Activated effector memory CD4-positive, alpha-beta T cell treated with anti-CD3 and anti-CD28 coated beads, Interleukin-2, amount 50 U/mL, for 16 hours (primary cell): ENCODE measurements at regions not wholly inside any gene's neighbourhood (a gene's known extent, or its start where the extent isn't known, plus 50 kb on each side); places are given as distances from the start of the nearest gene placed in this dataset.

Experiments used
- DNase-seq: peaks from one replicate; pipeline ENCODE4 v3.0.0-alpha.2; 2020

- no peak for DNase-seq
Measured at GRCh38 chr5:174159327-174160114, 114.0 kb downstream of the NSG2 start.

DNA sequence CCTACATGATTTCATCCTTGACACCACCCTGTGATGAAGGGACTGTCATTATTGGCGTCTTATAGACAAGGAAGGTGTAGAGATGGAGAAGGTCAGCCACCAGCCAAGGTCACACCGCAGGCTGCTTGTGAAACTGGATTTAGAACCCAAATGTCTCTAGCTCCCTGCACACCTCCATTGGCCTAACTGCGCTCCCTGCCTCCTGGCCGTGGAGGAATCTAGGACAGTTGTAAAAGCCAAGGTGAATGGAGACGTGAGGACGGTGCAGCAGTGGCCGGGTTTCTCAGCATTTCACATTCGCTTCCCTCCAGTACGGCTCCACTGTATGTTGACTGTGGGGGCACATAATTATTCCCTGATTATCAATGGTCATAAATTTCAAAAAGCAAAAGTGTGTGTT is 119.9 kb downstream of the NSG2 start:
- no peak for DNase-seq

GRCh38 chr5:174166231-174167079 is 120.9 kb downstream of the NSG2 start:
- DNase-seq = no peak

GRCh38 chr5:174167080-174167910 is 121.8 kb downstream of the NSG2 start:
- no peak for DNase-seq

DNA sequence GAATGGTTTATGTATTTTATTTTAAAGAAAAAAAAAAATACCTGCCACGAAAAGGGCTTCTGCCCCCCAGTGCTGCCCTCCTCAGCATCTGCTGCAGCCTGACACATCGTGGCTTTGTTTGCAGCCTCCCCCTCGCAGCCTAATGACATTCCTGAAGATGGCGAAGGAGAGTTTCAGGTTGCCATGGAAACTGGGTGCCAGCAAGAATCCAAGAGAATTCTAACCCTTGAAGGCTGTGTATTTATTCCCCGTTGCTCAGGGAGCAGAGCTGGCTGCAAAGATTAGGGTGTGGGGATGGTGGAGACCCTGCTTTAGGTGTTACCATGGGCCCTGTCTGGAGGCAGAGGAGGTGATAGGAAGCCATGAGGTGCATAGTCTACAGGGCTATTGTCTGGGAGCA is 126.6 kb downstream of the NSG2 start:
- no peak for DNase-seq

DNA sequence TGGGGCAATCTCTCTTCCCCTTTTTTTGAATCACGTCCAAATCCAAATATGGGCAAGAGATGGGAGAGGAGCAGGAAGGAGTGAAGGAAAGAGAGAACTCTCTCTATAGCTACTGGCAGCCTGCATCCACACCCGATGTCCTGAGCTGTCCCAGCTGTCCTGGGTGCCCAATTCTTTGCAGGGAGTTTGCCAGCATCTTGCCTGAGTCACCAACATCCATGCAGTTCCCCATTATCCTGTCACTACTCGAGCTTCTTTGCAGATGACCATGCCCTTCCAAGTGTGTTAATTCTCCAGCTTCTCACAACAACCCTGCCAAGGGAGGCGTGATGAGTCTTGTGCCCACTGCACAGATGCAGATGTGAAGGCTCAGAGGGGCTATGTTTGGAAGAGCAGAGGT is 127.1 kb downstream of the NSG2 start:
- DNase-seq = no peak

DNA sequence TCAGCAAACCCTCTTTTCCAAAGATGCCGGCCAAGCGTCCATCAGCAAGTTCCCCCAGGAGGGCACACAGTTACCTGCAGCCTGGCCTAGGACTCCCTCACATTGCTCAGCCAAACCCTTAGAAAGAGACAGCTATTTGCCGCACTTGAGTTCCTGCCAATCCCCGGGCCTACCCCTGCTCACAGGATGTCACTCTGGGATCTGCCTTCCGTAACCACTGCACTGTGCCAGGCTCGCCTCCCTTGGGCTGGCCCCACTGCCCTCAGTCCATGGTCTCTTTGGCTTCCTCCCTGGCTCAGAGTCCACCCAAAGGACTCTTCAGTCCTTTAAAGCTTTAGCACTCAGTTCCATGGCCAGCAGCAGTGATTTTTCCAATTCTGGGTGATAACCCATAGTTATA is 128.3 kb downstream of the NSG2 start:
- DNase-seq = no peak

DNA sequence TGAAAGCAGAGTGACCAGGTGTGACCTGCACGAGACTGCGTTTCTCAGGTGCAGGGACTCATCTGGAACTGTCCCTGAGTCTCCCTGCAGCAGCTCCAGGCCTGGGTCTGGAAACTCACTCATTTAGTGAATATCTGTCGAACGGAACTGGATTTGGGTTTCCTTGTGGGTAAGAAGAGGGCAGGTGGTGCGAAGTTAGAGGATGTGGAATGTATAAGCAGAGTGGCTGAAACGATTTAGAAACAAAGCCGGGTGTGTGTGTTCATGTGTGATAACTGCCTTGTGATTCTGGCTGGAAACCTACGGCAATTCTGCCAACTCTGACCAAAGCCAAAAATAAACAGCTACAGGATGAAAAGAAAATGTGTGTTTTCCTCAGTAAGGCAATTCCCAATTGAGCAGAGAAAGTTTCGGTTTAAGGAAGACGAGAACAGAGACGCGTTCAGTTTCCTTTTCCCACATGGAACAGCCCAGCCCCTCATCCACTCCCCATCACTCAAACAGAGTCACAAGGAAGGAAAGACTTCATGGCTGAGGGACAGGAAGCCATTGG is 130.3 kb downstream of the NSG2 start:
- no peak for DNase-seq

DNA sequence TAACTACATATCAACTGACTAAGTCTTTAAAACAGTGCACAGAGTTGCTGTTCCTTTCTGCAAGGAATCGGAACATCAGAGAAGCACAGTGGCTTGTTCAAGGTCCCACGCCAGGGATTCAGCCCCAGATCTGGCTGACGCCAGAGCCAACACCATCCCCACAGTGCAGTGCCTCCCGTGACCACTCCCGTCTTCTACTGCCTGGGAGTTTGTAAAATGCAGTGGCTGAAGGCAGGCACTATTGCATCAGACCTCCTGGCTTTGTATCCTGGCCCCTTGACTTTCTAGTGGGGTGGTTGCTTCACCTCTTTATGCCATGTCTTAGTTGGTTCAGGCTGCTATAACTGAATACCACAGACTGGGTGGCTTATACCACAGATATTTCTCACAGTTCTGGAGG is 131.0 kb downstream of the NSG2 start:
- DNase-seq = no peak

GRCh38 chr5:174177531-174177930 is 132.0 kb downstream of the NSG2 start:
- no peak for DNase-seq

DNA sequence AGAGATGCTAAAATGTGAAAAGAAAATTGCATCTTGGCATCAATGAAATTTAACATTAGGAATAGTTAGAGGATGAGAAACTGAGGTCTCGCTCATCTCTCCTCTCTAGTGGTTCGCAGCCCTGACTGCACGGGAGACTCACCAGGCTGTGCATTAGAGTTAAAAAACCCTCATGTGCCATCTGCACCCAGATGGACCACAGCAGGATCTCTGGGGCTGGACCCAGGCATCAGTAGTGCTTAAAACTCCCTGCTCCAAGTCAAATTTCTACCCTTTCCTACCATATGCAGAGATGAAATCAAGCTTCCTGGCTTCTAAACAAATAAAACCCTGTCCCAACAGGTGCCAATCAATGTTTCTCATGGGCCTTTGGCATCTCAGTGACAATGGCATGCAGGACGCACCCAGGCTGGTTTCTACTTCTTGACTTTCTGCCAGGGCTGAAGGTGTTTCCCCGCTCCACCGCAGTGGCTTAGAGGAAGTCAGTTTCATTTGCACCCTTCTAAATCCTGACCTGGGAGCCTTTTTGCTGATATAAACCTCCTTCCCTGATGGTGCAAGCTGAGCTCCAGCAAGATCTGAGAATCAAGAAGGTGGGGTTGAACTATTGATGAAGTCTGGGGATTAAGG is 132.6 kb downstream of the NSG2 start:
- DNase-seq = no peak

DNA sequence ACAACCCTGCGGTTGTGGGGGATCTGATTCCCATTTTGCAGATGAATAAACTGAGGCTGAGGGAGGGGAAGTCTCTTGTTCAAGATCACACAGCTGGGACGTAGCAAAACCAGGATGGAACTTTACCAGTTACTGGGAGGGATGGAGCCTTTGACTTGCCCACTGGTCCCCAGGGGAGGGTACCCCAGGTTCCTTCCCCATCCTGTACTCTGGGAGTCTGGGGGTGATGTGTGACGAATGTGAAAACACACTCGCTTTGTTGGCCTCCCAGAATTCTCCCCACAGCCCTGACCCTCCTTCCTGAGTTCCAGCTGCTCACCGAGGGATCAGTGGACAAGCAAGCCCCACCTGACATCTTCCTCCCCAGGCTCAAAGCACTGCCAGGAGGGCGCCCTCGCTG is 135.1 kb downstream of the NSG2 start:
- DNase-seq = no peak

DNA sequence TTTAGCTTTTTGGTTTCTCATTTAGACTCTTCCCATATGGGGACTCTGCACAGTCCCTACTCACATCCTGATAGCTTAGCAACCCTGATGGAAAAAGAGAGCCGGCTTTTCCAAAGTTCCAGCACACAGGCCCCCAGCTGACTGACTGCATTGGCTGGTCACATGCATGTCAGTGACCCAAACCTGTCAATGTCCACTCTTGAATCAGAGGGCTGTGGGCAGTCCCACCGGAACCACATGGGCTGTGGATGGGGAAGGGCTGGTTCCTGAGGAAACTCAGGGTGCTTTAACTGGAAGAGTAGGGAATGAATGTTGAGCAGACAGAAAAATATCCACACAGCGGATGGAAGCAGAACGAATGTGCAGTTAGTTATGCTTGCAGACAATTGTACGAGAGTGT is 136.6 kb downstream of the NSG2 start:
- DNase-seq = no peak

- no peak for DNase-seq
Measured at GRCh38 chr5:174183701-174184100, 138.2 kb downstream of the NSG2 start.

- no peak for DNase-seq
Measured at GRCh38 chr5:174185506-174185905, 140.0 kb downstream of the NSG2 start.

GRCh38 chr5:174186096-174186695 is 140.7 kb downstream of the NSG2 start:
- DNase-seq = no peak

- DNase-seq = no peak
Measured at GRCh38 chr5:174187001-174187400, 141.5 kb downstream of the NSG2 start.

- no peak for DNase-seq
Measured at GRCh38 chr5:174187481-174187880, 142.0 kb downstream of the NSG2 start.

- DNase-seq = no peak
Measured at GRCh38 chr5:174188295-174188694, 142.8 kb downstream of the NSG2 start.

- no peak for DNase-seq
Measured at GRCh38 chr5:174189654-174190541, 144.4 kb downstream of the NSG2 start.

DNA sequence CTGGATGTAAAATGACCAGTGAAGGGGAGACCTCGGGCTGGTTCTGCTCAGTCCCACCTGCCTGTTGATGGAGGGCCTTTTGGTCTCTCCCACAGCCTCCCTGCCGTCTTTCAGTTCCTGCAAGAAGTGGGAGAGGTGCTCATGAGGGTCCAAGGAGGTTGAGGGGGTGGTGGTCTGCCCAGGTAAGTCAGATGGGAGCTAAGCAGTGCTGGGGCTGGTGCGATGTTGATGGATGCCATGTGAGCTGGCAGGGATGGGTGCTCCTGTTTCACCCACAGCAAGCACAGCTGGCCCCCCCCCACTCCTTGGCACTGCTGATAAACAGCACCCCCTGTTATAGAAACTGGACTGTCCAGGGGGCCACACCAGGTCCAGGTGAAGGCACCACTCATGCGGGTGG is 145.6 kb downstream of the NSG2 start:
- DNase-seq = no peak
